HG03064 (cell line): ENCODE measurements at regions not wholly inside any gene's neighbourhood (a gene's known extent, or its start where the extent isn't known, plus 50 kb on each side); places are given as distances from the start of the nearest gene placed in this dataset.

ENCODE experiments used
- ATAC-seq: cut with Tn5 transposase; IDR thresholded peaks from one replicate; pipeline ENCODE4 v1.9.1; 2021; ENCODE audit warnings: low read depth; ENCODE audit not compliant: unreplicated experiment

DNA sequence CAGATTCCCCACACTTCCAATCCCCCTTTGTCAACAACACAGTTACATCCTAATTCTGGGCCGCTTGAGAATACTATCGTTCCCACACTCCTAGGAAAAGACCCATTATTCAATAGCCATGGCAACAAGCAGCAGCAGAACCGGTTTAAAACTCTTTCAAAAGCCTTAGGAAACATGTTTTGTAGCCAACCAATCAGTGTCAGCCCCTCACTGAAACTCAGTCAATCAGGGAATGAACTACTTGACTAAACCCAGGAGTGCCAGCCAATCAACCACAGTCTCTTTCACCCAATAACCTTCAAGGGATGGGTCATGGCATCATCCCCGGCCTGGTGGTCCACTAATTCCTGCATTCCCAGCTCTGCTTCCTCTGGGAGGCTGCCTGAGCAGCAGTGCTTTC, 204.8 kb upstream of the HS6ST1 start:
- ATAC-seq = no peak

DNA sequence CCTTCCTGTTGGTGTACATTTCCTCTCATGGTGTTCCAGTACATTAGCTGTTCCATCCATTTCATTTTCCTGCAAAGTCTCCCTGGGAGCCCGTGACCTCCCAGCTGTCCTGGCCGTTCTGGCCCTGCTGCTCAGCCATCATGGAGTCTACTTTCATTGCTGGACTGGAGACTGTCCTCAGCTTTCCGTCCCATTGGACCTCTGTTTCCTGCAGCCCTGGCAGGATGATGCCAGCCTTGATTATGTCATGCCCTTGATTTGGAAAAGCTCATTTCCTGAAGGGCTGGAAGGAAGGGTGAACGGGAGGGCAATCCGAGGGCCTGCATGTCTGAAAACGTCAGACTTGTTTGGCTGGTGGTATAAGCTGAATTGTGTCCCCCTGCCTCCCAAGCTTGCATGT, 205.5 kb upstream of the HS6ST1 start:
- ATAC-seq = no peak

DNA sequence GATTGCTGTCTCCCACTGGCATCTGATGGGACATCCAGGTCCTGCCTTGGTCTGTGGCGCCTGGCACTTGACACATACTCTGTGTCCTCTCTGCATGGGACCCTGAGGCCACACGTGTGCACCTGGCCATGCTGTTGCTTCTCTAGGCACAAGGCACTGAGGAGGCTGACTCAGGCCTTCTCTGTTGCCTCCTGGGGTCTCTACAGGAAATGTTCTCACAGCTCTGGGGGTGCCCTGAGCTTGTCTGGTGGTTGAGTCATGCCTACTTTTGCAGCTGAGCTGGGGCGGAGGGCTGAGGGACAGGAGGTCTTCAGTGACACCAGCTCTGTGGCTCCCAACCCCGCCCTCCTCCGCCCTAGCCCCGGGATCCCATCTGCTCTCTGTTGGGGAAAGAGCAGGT, 207.0 kb upstream of the HS6ST1 start:
- ATAC-seq = no peak

DNA sequence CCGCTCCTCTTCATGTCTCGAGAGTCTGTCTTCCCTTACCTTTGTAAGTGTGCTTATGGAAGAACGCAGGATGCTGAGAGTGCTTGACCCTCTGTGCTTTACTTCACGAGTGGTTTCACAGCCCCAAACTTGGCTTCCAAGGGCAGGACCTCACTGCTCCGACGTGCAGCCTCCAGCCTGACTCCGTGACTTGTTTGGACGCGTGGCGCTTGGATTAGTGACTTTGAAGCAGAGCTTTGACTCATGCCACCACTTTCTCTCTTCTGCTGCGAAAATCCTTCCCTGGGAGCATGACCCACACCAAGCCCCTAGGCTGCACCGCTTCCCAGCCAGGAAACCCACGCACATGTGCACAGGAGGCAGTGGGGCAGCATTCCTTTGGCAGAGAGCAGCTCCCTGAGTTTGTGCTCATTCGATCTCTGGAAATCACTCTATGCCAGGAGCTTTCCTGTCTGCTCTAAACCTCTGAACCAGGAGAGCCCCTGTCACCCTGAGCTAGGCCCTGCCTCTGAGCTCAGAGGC, 207.8 kb upstream of the HS6ST1 start:
- ATAC-seq = no peak

DNA sequence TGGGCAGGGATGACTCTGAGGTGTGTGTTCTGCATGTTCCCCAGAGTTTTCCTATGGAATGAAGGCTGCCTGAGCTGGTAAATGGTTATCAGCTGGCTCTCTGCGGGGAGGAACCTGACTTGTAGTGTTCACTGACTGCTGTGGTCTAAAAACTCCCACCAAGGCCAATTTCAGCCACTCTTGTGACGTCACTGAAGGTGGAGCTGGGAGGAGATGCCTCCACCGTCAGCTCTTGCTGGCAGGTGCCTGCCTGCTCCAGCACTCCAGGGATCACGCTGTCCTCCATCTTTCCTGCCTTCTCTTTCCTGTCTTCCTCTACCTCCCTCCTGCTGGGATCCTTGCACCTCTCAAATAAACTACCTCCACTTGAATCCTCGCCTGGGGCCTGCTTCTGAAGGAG, 209.5 kb upstream of the HS6ST1 start:
- ATAC-seq = no peak

DNA sequence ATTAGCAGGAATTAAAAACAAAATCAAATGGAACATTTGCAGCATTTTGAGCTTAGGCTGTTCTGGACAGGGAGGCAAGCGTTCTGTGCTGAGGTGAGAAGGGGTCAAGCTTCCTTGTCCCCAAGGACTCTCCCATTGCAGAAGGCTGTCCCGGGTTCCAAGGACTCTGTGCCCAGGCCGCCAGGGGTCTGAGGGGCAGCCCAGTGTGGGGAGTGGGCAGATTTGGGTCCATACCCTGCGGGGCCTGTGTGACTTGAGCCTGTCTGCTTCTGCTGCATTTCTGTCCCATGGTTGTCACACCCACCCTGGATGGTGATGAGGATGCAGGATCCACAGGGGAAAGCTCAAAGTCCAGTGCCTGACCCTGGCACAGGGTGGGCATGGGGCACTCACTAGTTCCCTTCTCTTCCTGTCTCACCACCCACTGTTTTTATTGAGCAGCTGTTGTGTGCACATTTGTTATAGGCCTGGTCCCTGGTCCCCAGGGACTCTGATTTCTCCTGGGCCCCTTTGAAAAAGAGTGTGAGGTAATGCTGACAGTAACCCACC, 211.4 kb upstream of the HS6ST1 start:
- no peak for ATAC-seq

DNA sequence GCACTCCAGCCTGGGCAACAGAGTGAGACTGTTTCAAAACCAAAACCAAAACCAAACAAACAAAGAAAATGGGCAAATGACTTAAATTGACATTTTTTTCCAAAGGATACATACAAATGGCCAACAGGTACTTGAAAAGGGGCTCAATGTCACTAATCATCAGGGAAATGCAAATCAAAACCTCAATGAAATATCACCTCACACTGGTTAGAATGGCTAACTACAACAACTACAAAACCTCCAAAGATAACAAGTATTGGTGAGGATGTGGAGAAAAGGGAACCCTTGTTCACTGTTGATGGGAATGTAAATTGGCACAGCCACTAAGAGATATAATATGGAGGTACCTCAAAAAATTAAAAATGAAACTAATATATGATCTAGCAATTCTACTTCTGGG, 213.2 kb upstream of the HS6ST1 start:
- ATAC-seq = no peak

DNA sequence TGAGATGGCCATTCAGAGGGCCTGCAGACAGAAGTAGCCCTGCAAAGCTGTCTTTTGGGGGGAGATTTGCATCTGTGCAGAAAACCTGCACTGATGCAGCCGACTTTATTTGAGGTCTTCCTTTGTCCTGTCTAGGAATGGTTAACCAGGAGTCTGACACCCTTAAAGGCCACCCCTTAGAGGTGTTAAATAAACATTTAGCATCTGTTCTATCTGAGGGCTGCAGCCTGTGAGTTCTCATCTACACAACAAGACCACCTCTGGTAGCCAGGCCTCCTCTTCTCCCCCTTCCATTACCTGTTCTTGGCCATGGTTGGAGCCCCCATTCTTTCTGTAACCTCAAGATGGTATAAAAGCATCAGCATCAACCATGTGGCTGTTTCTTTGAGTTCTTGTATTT, 214.4 kb upstream of the HS6ST1 start:
- ATAC-seq = no peak

DNA sequence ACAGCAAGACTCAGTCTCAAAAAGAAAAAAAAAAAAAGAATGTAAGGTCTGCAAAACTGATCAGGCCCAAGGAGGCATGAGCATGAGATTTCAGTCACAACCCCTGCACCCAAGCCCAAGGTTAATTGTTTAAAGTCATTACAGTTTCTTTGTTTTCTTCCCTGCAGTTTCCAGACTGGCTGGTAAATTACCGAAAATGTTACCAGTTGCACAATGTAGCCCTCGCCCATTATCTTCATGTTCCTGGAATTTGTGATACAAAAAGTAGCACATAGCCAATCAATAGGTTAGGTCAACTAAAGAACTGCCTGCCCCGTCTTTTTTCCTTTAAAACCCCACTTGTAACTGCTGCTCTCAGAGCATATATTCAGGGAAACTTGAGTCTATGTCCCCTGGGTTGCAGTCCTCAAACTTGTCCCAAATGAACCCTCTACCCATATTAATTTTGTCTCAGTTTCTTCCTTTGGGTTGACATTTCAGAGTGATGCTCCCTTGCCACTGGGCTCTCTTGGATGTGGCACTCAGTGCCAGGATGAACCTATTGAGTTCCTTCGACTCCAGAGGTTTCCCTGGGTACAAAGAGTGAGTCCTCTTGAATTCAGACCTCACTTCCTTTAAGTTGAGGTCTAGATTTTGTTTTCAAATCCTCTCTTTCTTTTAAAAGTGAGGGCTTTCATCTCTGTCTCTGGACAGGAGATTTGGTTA, 216.2 kb upstream of the HS6ST1 start:
- ATAC-seq = no peak

DNA sequence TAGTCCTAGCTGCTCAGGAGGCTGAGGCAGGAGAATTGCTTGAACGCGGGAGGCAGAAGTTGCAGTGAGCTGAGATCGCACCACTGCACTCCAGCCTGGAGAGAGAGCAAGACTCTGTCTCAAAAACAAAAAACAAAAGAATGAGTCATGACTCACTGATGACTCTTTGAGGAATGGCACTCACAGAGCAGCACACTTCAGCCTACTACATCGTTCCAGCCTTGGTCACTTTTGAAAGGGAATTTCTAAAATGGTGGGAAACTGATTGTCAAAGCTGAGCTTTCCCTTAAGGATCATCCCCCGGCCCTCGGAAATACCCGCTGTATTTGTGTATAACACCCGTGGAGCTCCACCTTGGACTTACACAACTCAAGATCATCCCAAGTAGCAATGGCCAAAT, 217.3 kb upstream of the HS6ST1 start:
- ATAC-seq = no peak

DNA sequence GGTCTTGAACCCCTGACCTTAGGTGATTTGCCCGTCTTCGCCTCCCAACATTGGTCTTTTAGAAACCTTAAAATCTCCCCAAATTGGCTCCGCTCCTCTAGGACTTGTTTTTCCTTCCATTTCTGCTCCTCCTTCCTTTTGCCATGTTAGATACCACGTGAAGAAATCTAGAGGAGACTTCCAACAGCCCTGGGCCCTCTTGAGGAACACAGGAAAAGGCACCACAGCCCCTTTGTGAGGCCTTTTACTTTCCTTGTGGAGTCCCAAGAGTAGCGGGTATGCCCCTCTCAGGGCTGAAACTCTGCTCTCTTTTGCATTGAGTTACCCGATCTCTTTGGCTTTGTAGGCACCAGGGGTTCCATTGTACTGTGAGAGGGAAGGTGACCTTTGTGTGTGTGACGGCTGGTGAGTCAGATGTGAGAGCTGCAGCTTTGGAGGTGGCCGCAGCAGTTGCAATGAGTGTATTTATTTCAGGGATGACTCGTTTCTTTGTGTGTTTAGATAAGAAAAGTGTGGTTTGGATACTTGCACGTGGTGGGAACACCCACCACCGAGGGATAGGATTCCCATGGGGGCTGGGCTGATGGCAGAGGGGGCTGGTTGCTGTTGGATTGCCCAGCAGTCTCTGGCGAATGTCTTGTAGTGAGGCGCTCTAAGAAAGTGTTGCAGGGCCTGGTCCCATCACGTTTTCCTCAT, 218.4 kb upstream of the HS6ST1 start:
- no peak for ATAC-seq

DNA sequence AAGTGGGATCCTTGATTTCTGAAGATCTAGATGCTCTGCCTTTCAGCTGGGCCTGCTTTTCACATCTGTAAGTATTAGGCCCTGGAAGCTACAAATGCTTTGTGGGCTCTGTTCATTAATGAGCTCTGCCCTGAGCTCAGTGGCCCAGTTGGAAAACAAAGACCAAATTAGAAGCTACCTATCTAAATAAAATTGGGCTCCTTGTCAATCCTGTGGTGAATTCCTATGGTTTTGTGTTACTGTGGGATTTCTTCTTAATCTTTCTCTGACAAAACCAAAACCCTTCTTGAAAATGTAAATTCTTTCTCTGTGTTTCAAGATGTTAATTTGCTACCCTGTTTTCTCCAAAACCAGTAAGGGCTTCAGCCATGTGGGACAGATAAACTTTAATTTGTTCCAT, 219.0 kb upstream of the HS6ST1 start:
- no peak for ATAC-seq

DNA sequence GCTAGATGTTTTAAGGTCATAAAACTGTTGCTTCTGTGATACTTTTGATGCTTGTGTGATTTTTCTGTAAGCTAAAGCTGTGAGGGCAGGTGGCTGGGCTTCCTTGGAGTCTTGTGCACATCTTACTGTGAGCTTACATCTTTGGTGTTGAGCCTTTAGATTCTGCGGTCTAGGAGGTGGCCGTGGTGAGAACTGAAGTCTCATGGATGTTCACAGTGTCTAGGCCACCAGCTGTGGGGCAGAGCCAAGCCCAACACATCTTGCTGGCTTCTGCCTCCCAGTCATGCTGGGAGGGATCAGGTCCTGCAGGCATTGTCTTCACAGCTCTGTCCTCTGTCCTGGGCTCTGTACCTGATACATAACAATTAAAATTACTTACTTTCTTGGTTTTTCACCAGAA, 219.7 kb upstream of the HS6ST1 start:
- ATAC-seq = no peak

DNA sequence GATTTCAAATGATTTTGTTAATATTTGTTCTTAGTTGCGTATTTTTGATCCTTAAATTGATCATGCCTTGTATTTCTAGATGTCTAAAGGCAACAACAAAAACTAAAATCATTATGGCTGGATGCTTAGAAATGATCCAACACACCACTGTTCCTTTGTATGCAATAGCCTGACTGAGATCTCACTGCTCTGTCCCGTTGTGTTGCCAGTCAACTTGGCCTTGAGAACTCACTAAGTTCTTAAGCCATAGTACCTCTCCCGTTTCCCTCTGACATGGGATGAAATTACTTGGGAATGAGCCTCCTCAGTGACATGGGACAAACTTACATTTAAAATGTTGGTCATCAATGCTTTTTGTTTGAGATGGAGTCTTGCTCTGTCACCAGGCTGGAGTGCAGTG, 222.0 kb upstream of the HS6ST1 start:
- no peak for ATAC-seq

DNA sequence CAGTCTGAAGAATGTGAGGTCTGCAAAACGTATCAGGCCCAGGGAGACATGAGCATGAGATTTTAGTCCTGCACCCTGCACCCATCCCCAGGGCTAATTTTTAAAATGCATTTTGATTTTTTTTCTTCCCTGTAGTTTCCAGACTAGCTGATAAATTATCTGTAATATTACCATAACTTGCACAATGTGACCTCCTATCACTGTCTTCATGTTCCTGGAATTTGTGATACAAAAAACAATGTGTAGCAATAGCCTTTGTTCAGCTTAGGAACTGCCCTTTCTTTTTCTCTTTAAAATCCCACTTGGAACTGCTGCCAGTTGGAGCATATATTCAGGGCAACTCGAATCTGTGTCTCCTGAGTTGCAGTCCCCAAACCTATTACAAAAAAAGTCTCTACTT, 222.8 kb upstream of the HS6ST1 start:
- ATAC-seq = no peak

DNA sequence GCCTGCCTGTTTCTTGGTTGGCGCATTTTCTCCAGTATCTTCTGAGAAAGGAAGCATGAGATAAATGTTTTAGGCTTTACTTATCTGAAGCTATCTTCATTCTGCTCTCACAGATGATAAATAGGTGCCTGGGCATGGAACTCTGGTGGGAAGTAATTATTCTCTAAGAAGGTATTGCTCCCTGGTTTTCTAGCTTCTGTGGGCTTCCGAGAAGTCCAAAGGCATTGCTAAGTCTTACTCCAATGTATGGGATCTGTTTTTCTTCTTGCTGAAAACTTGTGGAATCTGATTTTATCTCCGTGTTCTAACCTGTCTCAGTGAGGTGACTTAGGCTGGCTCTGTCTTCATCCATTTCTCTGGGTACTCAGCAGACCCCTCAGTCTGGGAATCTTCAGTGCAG, 224.4 kb upstream of the HS6ST1 start:
- ATAC-seq = no peak

DNA sequence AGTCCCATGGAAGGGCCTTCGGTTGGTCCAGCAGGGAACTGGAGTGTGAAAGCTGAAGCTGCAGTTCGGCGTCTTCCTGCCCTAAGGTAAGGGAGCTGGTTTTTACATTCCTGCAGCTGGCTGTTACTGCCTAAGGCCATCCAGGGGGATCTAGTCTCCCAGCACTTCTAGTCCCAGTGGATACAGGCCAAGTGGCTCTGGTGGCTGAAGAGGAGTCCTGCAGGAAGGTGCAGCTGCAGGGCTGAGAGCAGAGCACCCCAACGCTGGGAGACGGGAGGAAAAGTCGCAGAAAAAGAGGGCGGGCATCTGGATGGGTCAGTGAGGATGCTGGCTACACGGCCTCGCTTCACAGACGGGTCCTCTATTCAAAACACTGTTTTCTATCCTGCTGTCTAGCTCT, 225.0 kb upstream of the HS6ST1 start:
- ATAC-seq = no peak

DNA sequence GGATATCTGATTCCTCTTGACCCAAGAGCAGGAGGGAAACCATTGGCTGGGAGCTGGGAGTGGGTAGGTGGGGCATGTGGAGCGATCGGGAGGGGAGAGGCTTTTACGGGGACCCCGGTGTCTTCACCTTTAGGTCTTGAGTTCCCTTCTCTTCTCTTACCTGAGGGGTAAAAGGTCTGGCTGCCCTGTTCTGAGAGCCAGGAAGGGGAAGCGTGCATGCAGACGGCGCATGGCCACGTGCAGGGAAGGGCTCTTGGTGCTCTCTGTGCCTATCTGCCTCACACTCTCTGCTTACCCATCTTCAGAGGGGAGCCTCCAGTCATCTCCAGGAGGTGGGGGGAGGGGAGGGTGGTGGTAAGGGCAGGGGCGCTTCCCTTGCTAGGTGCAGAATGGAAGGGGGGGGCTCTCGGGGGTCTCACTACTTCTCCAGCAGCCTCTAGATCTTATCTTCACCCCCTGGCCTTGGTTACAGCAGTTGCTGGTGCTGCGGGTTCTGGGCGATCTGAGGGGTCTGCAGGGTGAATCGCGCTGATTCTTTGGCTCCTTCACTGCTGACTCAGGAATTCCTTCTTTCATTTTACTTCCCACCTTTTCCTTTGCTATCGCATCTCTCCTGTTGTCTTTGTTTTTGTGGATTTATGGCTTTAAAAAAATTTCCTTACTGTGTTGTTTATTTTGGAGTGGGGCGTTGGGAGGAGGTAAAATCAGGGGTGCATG, 225.8 kb upstream of the HS6ST1 start:
- ATAC-seq = no peak

DNA sequence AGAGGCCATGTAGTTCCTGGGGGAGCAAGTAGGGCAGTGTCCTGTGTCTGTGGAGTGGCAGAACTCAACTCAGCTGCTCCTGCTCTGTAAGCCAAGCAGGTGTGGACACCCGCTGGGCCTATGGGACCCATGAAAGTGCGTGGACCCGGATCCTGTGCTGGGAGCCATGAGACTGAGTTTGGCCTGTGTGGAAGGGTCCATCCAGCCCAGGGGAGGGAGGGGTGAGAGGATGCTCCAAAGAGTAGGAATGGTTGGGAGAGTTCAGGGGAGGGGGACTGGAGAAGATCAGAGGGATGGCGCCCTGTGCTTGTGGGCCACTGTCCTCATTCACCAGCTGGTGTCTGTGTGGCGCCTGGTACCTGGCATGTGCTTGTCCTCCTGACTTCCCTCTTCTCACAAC, 226.4 kb upstream of the HS6ST1 start:
- no peak for ATAC-seq

DNA sequence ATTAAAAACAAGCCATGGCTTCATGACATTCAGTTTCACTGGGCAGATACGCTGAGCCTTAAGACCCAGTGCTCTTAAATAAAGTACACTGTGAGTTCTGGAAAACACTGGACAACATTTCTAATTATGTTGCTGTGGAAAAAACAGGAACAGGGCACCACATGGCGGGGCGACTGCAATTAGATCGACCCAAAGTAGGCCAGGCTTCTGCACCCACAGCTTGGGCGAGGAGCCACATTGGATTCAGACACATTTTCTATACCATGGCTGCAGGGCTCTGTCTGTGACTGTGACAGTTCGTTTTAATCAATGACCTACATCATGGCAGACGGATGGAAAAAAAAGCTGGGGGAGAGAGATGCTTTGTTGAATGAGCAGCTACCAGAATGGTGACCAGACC, 227.2 kb upstream of the HS6ST1 start:
- no peak for ATAC-seq

DNA sequence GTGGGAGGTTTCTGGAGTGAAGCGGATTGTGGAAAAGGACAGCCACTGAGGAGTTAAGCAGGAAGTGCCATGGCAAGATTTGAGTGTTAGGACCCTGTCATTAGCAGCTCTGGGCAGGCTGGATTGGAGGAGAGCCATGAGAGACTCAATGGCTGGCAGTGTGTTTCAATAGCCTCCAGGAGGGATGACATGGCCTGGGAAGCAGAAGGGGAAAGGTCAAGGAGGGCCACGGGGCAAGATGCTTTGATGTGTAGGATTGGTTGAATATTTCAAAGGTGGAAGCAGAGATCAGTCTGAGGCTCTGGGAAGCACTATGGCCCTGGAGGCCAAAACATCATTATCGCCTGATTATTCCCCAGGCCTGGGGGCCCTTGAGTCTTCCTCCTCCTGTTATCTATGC, 229.0 kb upstream of the HS6ST1 start:
- no peak for ATAC-seq
